ENCODE measurements at regions not wholly inside any gene's neighbourhood (a gene's known extent, or its start where the extent isn't known, plus 50 kb on each side); places are given as distances from the start of the nearest gene placed in this dataset.

GRCh38 chr3:193772422-193772763 is 179.4 kb downstream of the OPA1 start:
- Histone ChIP-seq H3K36me3 (ENCODE audit: control insufficient read depth, insufficient read depth, low read length) (no peaks in the 10 kb centered on the region), H3K27me3 (ENCODE audit: control insufficient read depth, insufficient read depth, low read length) (no peaks in the 10 kb centered on the region), H3K4me3 (ENCODE audit: low read depth, low read length) (no peak overlapping the region)
- DNase-seq (ENCODE audit: low read depth): no peak
- TF ChIP-seq, protein P1, sequence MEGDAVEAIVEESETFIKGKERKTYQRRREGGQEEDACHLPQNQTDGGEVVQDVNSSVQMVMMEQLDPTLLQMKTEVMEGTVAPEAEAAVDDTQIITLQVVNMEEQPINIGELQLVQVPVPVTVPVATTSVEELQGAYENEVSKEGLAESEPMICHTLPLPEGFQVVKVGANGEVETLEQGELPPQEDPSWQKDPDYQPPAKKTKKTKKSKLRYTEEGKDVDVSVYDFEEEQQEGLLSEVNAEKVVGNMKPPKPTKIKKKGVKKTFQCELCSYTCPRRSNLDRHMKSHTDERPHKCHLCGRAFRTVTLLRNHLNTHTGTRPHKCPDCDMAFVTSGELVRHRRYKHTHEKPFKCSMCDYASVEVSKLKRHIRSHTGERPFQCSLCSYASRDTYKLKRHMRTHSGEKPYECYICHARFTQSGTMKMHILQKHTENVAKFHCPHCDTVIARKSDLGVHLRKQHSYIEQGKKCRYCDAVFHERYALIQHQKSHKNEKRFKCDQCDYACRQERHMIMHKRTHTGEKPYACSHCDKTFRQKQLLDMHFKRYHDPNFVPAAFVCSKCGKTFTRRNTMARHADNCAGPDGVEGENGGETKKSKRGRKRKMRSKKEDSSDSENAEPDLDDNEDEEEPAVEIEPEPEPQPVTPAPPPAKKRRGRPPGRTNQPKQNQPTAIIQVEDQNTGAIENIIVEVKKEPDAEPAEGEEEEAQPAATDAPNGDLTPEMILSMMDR (IDR thresholded peaks at IDR 0.05; ENCODE audit: insufficient read depth, low read length, poor library complexity, severe bottlenecking): no peak

- no peaks in the 10 kb centered on the region for H3K36me3 ChIP-seq (ENCODE audit: control insufficient read depth, insufficient read depth, low read length)
- TF ChIP-seq, protein P1 (IDR thresholded peaks at IDR 0.05; ENCODE audit: insufficient read depth, low read length, poor library complexity, severe bottlenecking): no peak
- DNase-seq (ENCODE audit: low read depth): no peak
- no peak overlapping the region for H3K4me3 ChIP-seq (ENCODE audit: low read depth, low read length)
- H3K27me3 ChIP-seq (ENCODE audit: control insufficient read depth, insufficient read depth, low read length): no peaks in the 10 kb centered on the region
Observed at GRCh38 chr3:193773266-193774220, 180.5 kb downstream of the OPA1 start.

DNA sequence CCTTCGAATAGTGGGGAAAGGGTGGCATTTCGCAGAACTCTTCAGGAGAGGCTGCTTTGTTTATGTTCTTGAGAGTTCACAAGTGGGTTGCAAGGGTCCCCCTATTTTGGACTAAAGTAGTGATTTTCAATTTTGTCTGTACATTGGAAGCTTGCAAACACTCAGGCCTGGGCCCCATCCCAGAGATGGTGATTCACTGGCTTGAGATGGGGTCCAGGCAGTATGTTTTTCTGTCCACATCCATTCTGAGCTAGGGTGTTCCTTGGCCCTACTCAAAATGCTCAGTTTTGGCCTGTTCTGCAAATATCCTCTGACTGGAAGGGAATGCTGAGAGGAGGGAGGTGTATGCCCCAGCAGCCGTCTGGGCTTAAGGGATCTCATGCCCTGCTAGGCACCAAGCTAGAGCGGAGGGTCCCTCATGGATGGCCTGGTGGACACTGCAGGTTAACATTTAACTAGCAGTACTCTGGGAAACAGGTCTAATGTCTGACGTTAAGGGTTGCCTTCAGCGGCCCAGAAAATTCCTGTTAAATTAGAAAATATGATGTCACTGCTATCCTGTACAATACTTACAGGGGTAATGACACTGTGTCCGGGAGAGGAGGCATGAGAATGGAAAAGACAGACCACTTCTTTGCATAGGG is 181.4 kb downstream of the OPA1 start:
- Histone ChIP-seq H3K36me3 (ENCODE audit: control insufficient read depth, insufficient read depth, low read length) (no peaks in the 10 kb centered on the region), H3K4me3 (ENCODE audit: low read depth, low read length) (no peak overlapping the region), H3K27me3 (ENCODE audit: control insufficient read depth, insufficient read depth, low read length) (no peaks in the 10 kb centered on the region)
- DNase-seq (ENCODE audit: low read depth): no peak
- TF ChIP-seq, protein P1 (IDR thresholded peaks at IDR 0.05; ENCODE audit: insufficient read depth, low read length, poor library complexity, severe bottlenecking): no peak

GRCh38 chr3:193774916-193775285 is 181.9 kb downstream of the OPA1 start:
- DNase-seq (ENCODE audit: low read depth): no peak
- H3K27me3 ChIP-seq (ENCODE audit: control insufficient read depth, insufficient read depth, low read length): no peaks in the 10 kb centered on the region
- TF ChIP-seq, protein P1 (IDR thresholded peaks at IDR 0.05; ENCODE audit: insufficient read depth, low read length, poor library complexity, severe bottlenecking): no peak

GRCh38 chr3:193775421-193776077 is 182.5 kb downstream of the OPA1 start:
- Histone ChIP-seq H3K4me3 (ENCODE audit: low read depth, low read length) (no peak overlapping the region), H3K36me3 (ENCODE audit: control insufficient read depth, insufficient read depth, low read length) (no peaks in the 10 kb centered on the region), H3K27me3 (ENCODE audit: control insufficient read depth, insufficient read depth, low read length) (no peaks in the 10 kb centered on the region)
- TF ChIP-seq, protein P1 (IDR thresholded peaks at IDR 0.05; ENCODE audit: insufficient read depth, low read length, poor library complexity, severe bottlenecking): no peak
- DNase-seq (ENCODE audit: low read depth): no peak

More at GRCh38 chr3:193774916-193775285, 181.9 kb downstream of the OPA1 start:
- Histone ChIP-seq H3K4me3 (ENCODE audit: low read depth, low read length) (no peak overlapping the region), H3K36me3 (ENCODE audit: control insufficient read depth, insufficient read depth, low read length) (no peaks in the 10 kb centered on the region)
